Stimulated activated CD4-positive, alpha-beta T cell treated with anti-CD3 and anti-CD28 coated beads, Interleukin-4, amount 100 ng/mL, for 1 hour (primary cell): ENCODE measurements at regions not wholly inside any gene's neighbourhood (a gene's known extent, or its start where the extent isn't known, plus 50 kb on each side); places are given as distances from the start of the nearest gene placed in this dataset.
"Not testable (repeated sequence)": the region's sequence is repeated elsewhere in the genome, so short reads cannot be mapped to it uniquely, and the experiment has no call there.

ENCODE experiments used
- DNase-seq: peaks from one replicate; pipeline ENCODE4 v3.0.0-alpha.2; 2020

GRCh38 chr16:8047736-8048135 is 542.6 kb downstream of the TMEM114 start:
- no peak for DNase-seq

- DNase-seq = no peak
Measured at GRCh38 chr16:8044796-8045195, 545.5 kb downstream of the TMEM114 start.

- DNase-seq = no peak
Measured at GRCh38 chr16:8032406-8032805, 557.9 kb downstream of the TMEM114 start.

DNA sequence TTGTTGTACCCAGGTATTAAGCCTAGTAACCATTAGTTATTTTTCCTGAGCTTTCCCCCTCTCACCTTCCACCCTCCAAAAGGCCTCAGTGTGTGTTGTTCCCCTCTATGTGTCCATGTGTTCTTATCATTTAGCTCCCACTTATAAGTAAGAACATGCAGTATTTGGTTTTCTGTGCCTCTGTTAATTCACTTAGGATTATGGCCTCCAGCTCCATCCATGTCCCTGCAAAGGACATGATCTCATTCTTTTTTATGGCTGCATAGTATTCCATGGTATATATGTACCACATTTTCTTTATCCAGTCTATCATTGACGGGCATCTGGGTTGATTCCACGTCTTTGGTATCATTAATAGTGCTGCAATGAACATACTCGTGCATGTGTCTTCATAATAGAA is 560.3 kb downstream of the TMEM114 start:
- not testable (repeated sequence) for DNase-seq

DNA sequence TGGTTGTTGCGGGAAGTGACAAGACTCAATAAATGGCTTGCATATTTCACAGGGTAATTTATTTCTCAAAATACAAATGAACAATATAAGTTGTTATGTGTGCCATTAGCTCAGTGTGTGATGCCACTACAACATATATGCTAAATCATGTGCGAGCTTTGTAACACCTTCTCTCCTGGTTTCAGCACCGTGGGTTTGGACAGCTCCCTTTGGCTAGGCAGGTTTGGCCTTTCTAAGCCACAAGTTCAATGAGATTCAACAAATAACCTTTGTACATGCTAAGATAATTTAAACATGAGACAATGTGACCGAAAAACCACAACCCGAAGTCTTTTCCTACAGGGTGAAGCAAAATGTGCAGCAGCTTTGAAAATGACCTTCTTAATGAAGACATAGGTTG is 563.9 kb downstream of the TMEM114 start:
- no peak for DNase-seq

DNA sequence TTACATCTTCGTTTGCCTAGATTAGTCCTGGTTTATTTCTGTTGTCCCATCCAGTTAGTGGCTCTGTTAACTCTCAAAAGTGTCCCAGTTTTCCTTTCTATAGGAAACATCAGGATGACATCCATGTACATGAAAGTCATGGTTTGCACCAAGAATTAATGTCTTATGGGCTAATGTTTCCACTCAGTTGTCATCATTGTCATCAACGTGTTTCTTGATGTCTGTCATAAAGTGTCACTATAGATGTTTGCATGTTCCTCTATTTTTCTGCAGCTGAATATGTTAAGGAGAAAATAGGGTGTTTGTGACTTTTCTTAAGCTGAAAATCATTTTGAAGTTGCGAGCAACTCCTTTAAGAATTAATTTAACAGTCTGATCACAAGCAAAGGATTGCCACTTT is 567.0 kb downstream of the TMEM114 start:
- no peak for DNase-seq

- DNase-seq = no peak
Measured at GRCh38 chr16:8005096-8005860, 585.0 kb downstream of the TMEM114 start.

DNA sequence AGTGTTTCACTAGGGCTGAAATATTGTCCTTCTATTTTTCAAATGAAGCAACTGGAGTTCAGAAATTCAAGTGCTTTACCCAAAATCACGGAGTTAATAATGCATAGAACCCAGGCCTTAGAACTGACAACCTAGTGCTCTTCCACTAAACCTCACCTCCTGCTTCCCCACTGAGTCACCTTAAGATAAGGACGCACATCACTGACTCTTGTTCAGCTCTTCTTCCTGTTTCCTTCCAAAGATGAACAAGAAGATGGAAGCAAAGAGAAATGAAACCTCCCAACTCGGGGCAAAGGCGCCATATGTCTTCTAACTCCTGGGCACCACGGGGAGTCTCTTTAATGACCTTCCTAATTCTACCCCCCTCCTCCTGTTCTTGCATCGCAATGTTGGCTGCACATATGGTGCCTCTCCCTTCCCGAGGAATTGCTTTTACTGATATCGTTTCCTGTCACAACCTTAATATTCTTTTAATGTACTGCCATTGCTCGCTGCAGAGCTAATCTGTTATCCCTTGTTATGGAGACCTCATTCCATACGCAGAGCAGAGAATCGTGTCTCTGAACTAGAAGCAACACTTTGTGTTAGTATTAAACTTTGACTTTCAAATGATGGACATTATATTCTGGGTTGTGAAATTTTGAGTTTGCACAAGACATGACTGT is 591.4 kb downstream of the TMEM114 start:
- no peak for DNase-seq

DNA sequence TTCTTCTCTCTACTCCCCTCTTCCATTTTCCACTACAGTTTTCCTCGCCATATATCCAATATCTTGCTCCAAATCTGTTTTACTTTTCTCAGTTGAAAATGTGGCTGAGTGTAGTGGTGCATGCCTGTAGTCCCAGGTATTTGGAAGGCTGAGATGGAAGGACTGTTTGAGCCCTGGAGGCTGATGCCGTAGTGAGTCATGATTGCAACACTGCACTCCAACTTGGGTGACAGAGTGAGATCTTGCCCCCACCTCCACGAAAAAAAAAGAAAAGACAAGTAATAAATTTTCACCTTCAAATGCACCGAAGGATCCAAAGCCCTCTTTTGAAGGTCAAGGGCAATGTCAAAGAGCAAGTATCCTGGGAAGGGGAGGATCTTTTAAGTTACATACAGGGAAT is 592.3 kb downstream of the TMEM114 start:
- no peak for DNase-seq

DNA sequence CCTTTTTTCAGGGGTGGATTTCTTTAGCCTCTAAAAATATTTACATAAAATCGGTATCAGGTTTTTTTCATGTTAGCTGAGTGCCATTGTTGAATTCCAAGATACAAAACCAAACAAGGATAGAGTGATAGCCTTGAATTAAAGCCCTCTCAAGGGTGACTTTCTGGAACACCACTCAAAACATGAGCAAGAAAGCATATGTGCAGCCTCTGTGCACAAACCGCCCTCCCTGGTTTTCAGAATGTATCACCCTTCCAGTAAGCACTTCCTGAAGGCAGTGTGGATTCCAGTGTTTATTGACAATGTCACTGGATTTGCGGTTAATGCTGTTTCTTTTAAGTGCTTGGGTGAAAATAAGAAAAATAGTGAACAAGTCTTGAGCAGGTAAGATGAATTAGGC is 597.7 kb downstream of the TMEM114 start:
- DNase-seq = no peak

GRCh38 chr16:7990626-7991260 is 599.6 kb downstream of the TMEM114 start:
- no peak for DNase-seq

GRCh38 chr16:7983676-7984075 is 606.6 kb downstream of the TMEM114 start:
- DNase-seq = no peak

DNA sequence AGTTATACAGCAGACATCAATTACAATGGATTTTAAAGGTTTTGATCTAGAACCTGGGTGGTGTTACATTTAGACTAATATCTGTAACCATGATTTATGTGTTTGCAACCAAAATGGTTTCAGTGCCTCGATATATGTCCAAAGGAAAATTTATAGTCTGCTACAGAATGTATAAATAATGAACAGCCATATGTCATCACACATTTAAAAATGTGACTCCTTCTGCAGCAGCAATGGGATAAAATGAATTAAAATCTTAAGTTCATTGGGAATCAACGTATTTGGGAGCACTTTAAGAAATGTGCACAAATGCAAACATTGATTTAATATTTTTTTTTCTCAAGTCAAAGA is 610.2 kb downstream of the TMEM114 start:
- no peak for DNase-seq

- no peak for DNase-seq
Measured at GRCh38 chr16:7979448-7980132, 610.7 kb downstream of the TMEM114 start.

GRCh38 chr16:7976563-7976962 is 613.7 kb downstream of the TMEM114 start:
- no peak for DNase-seq

- no peak for DNase-seq
Measured at GRCh38 chr16:7976125-7976524, 614.2 kb downstream of the TMEM114 start.

DNA sequence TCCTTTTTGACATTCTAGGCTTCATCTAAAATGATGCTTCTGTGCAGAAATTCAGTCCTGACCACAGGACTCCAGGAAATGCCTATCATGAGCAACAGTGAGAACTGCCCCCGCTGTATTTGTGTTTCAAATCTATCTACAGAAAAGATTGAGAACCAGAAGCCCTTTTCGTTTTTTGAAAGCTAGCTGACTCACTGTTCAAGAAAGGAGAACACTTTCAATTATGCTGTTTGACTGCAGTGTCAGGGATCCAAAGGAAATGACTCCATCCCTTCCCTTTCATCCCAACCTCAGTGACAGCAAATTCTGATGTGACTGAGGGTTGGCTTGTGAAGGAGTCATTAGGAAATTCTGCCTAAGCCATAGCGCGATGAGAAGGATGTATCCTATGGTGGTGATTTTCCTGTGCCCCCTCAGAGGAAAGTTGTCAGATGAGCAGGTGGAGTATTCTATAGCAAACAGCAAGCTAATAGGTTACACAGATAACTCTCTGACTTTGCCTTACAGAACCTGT is 622.3 kb downstream of the TMEM114 start:
- DNase-seq = no peak

GRCh38 chr16:7964744-7965143 is 625.6 kb downstream of the TMEM114 start:
- no peak for DNase-seq

- no peak for DNase-seq
Measured at GRCh38 chr16:7964167-7964566, 626.1 kb downstream of the TMEM114 start.

- no peak for DNase-seq
Measured at GRCh38 chr16:7962091-7962879, 628.0 kb downstream of the TMEM114 start.

GRCh38 chr16:7957151-7957550 is 624.5 kb downstream of the RBFOX1 start:
- DNase-seq = no peak

- DNase-seq = no peak
Measured at GRCh38 chr16:7953360-7953759, 620.7 kb downstream of the RBFOX1 start.

DNA sequence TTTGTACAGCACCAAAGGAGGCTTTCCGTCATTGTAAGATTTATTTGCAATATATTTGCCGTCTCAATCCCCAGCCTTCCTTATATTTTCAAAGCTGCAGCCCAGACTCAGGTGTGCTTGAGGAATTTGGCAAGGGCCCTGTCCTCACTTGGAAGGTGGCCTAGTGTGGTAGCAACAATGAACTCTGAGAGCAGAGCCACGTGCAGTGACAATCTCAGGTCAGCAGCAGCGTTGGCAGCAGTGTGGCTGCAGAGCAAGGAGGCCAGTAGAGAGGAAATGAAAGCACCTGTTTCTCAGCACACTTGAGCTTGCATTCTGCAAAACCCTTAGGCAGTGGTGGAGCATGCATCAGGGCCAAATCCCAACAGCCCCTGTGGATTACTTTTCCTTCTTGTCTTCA is 613.5 kb downstream of the RBFOX1 start:
- no peak for DNase-seq
